ENCODE measurements at regions not wholly inside any gene's neighbourhood (a gene's known extent, or its start where the extent isn't known, plus 50 kb on each side); places are given as distances from the start of the nearest gene placed in this dataset.

GRCh38 chr2:167334146-167334742 is 446.0 kb downstream of the XIRP2 start:
- TF ChIP-seq CTCF (IDR thresholded peaks at IDR 0.05; ENCODE audit: low read depth, low read length, missing input control) = no peak
- TF ChIP-seq TAF1 (conservative IDR thresholded peaks at IDR 0.05) = no peak
- TF ChIP-seq, protein P1, sequence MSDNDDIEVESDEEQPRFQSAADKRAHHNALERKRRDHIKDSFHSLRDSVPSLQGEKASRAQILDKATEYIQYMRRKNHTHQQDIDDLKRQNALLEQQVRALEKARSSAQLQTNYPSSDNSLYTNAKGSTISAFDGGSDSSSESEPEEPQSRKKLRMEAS (IDR thresholded peaks at IDR 0.05) = no peak
- no peak for TF ChIP-seq GABPA (IDR thresholded peaks at IDR 0.05 in 1 of 2, conservative IDR thresholded peaks at IDR 0.05 in 1 of 2)
- TF ChIP-seq RAD21 (IDR thresholded peaks at IDR 0.05) = no peak
- no peak for TF ChIP-seq HNF4A (conservative IDR thresholded peaks at IDR 0.05)
- TF ChIP-seq YY1 (IDR thresholded peaks at IDR 0.05) = no peak
- TF ChIP-seq EGR1 (IDR thresholded peaks at IDR 0.05; ENCODE audit: low read depth in 2 of 2) = no peak
- TF ChIP-seq, protein P2, sequence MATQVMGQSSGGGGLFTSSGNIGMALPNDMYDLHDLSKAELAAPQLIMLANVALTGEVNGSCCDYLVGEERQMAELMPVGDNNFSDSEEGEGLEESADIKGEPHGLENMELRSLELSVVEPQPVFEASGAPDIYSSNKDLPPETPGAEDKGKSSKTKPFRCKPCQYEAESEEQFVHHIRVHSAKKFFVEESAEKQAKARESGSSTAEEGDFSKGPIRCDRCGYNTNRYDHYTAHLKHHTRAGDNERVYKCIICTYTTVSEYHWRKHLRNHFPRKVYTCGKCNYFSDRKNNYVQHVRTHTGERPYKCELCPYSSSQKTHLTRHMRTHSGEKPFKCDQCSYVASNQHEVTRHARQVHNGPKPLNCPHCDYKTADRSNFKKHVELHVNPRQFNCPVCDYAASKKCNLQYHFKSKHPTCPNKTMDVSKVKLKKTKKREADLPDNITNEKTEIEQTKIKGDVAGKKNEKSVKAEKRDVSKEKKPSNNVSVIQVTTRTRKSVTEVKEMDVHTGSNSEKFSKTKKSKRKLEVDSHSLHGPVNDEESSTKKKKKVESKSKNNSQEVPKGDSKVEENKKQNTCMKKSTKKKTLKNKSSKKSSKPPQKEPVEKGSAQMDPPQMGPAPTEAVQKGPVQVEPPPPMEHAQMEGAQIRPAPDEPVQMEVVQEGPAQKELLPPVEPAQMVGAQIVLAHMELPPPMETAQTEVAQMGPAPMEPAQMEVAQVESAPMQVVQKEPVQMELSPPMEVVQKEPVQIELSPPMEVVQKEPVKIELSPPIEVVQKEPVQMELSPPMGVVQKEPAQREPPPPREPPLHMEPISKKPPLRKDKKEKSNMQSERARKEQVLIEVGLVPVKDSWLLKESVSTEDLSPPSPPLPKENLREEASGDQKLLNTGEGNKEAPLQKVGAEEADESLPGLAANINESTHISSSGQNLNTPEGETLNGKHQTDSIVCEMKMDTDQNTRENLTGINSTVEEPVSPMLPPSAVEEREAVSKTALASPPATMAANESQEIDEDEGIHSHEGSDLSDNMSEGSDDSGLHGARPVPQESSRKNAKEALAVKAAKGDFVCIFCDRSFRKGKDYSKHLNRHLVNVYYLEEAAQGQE (IDR thresholded peaks at IDR 0.05) = no peak
- TF ChIP-seq, protein P3, sequence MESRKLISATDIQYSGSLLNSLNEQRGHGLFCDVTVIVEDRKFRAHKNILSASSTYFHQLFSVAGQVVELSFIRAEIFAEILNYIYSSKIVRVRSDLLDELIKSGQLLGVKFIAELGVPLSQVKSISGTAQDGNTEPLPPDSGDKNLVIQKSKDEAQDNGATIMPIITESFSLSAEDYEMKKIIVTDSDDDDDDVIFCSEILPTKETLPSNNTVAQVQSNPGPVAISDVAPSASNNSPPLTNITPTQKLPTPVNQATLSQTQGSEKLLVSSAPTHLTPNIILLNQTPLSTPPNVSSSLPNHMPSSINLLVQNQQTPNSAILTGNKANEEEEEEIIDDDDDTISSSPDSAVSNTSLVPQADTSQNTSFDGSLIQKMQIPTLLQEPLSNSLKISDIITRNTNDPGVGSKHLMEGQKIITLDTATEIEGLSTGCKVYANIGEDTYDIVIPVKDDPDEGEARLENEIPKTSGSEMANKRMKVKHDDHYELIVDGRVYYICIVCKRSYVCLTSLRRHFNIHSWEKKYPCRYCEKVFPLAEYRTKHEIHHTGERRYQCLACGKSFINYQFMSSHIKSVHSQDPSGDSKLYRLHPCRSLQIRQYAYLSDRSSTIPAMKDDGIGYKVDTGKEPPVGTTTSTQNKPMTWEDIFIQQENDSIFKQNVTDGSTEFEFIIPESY (IDR thresholded peaks at IDR 0.05) = no peak
- TF ChIP-seq FOXA1 (IDR thresholded peaks at IDR 0.05) = no peak
